Transverse colon (tissue), 3 donors: ENCODE measurements at regions not wholly inside any gene's neighbourhood (a gene's known extent, or its start where the extent isn't known, plus 50 kb on each side); places are given as distances from the start of the nearest gene placed in this dataset.

ENCODE experiments used
- CTCF ChIP-seq, 5 experiments: fragments of 200-600 bp in 3 of 5; fragments of 450-650 bp in 2 of 5; sonication (generic) in 3 of 5; IDR thresholded peaks; 1 replicate in 2 of 5; 2 replicates in 3 of 5; pipeline ENCODE4 v1.5.1; 2016 to 2017; ENCODE audit warnings: antibody characterized with exemption in 5 of 5, inconsistent platforms in 3 of 5, mild to moderate bottlenecking in 2 of 5, moderate library complexity in 1 of 5
- EP300 ChIP-seq: sonication (generic); formaldehyde crosslinking; IDR thresholded peaks from one replicate; pipeline ENCODE4 v1.6.1; 2017; ENCODE audit warnings: antibody characterized with exemption, low read depth
- POLR2A ChIP-seq: fragments of 450-650 bp; IDR thresholded peaks from one replicate; pipeline ENCODE4 v1.6.1; 2016; ENCODE audit warnings: antibody characterized with exemption, mild to moderate bottlenecking, moderate library complexity

- TF ChIP-seq POLR2A, result no peak
- no peak for TF ChIP-seq CTCF (IDR thresholded peaks at IDR 0.05)
- TF ChIP-seq EP300, result no peak
Observed at GRCh38 chr15:87197981-87198380, 1058.6 kb downstream of the NTRK3 start.
